ENCODE measurements at regions not wholly inside any gene's neighbourhood (a gene's known extent, or its start where the extent isn't known, plus 50 kb on each side); places are given as distances from the start of the nearest gene placed in this dataset.

DNA sequence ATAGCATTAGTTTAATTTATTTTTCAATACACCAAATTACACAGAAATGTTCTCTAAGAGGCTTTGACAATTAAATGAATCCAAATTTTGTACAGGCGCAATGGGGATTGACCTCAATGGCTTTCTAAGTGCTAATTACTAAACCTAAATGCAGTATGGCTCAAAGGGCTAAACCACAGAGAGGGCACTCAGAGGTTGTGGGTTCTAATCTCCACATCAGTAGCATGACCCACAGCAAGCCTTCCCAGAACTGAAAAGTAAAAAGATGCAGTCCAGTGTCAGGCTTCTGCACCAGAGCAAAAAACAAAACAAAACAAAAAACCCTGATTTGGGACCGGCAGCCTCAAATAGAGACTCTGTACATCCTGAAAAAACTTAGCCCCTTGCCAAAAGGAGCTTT lies 579.2 kb upstream of the PKN2 start:
- no peak for DNase-seq

DNA sequence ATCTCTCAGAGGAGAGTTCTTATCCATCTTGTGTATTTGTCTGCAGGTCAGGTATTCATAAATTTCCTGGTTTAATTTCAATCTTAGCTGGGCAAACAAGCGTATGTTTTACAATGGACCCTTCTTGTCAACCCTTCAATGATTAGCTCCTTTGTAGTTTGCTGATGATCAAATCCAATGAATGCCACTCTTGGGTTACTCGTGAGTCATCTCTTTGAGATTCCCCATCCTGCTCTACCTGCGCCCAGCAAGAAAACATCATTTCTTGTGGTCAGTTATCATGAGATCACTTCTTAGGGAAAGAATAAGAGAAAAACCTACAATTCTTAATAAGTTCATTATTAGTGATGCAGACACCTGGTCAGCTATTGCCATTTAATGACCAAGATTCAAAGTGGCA lies 572.3 kb upstream of the PKN2 start:
- no peak for DNase-seq

DNA sequence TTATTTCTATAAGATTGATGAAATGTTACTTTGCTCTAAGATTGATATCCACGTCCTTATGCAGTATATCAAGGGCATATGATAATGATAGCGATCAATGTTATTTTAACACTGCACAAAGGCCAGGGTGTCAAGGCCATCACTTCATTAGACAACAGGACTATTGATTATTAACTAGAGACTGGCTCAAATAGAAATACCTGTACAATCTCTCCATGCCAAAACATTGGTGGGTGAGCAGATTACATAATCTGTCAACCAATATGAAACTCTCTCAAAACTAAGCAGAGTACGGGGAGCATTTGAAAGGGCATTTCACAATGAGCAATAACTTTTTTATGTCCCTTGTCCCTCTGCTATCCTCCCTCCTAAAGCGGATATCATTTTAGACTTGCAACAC lies 566.5 kb upstream of the PKN2 start:
- DNase-seq: no peak

DNA sequence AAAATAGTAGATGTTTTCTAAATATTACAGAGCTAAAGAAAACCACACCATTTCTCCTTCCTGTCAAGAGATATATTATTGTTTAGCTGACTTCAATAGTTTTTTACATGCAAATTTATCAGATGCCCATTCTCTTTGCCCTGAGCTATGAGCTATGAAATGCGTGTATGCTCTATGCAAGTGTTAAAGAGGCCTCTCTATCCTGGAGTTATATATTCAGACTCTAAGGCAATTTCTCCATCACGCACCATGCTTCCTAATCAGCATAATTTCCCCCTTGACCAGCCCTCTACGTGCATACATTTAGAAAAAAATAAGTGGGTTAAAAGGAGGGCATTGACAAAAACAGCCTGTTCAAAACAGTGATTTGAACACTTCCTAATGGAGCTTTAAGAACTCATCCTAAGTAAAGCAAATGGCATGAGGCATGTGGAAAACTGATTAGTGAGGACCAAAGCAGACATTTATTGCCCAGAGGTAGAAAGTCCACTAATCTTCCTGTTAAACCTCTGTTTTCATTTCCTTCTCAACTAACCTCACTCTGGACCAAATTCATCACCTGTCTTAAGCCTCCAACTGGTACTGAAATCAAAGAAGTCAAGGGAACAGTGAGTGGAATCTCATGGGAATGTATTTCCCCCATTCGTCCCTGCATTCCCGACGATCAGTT lies 565.8 kb upstream of the PKN2 start:
- no peak for DNase-seq

- no peak for DNase-seq
Observed at GRCh38 chr1:88124614-88125013, 559.5 kb upstream of the PKN2 start.

DNA sequence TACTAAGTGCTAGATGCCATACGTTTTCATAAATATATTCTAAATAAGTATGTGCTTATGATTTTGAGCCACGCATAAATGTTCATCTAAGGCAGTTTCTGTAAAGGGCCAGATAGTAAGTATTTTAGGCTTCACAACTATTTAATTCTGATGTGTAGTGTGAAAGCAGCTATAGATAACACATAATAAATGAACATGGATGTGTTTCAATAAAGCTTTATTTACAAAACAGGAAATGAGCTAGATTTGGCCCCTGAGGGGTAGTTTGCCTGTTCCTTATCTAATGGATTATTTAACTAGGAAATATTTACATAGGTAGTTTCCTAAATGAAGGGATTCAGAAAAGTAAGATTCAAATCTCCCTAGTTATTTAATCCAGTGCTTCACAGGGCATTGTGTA lies 557.6 kb upstream of the PKN2 start:
- no peak for DNase-seq

GRCh38 chr1:88133991-88134390 lies 550.1 kb upstream of the PKN2 start:
- DNase-seq: no peak

DNA sequence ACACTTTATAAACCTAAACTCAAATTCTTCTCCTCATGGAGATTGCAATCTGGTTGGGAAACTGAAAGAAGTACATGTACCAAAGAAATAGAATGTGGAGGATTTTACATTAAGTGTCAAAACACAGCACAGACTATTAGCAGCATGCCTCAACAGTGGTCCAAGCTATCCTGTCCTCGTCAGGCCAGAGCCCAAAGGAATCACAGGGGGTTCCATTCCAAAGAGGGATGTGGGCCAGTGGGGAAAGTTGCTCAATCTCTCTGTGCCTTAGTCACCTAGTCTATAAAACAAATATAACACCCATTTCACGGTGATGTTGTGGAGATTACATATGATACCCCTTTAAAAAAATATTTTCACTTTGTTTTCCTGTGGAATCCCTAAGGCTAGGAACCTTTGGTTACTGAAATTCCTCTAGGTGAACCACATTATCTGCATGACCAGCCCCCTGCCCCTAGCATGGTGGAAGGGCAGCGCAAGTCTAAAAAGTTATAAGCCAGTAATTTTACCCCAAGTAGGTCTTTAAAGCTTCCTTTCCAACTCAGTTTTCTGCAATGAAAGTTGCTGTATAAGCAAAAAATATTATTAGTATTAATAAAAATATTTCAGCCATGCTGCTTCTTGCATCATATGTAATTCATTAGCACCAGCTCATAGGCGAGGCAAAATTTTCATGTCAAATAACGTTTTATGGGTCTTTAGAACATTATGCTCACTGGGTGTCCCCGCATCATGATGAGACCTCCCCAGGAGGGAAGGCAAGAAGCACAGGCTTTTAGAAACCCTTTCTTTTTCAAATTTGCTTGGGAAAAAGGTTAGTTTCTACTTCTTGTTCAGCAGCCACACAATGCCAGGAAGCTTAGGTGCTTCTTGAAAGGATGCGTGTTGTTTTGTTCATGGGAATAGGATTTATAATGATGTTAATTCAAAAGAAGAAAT lies 548.8 kb upstream of the PKN2 start:
- DNase-seq: no peak

DNA sequence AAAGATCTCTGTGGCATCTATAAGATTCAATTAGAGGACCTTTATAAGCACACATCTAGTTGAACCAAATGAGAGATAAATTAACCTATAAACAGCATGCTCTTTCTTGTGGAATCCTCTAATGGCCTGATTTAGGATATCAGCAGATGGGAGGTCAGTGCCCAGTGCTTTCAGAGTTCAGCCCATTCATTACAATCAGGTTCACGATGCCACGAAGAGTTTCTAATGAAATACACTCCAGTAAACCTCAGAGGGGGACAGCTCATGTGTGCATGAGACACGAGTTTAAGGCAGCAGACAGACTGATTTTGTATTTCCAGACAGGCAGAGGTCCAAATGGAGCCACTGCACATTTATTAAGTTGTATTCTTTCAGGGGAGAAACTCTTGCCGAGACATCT lies 544.4 kb upstream of the PKN2 start:
- DNase-seq: no peak

DNA sequence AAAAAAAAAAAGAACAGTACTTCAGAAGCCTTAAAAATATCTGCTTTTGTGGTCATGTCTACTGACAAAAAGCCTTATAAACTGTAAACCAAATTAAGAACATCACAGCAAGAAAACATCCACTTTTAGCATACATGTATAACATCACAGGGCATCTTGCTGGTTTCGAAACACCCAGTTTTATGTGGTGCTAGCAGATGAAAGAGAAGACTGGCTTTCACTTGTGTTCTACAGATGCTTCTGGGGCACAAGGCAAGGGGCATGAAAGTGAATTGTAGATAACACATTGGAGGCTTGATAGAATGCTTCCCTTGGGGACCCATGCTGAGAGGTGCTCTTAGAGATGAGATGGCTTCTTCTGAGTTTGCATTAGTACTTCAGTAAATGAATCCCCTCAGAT lies 543.7 kb upstream of the PKN2 start:
- DNase-seq: no peak

- DNase-seq: no peak
Observed at GRCh38 chr1:88141499-88142074, 542.5 kb upstream of the PKN2 start.

- DNase-seq: no peak
Observed at GRCh38 chr1:88145752-88146151, 538.3 kb upstream of the PKN2 start.

DNA sequence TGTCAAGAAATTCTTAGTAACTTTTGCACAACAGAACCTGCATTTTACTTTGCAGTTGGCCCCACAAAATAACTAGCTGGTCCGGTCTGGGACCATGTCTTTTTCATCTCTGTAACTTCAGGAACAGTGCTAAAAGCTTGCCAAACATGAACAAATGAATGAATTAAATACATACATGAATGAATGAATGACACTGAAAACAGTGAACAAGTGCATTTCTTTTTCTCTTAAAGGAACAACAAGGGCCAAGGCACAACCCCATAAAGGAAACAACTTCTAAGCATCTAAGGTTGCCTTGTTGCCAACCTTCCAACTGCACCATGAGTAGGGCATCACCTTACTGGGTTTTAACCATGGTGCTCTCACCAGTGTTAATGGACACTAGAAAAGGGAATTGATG lies 534.4 kb upstream of the PKN2 start:
- DNase-seq: no peak

DNA sequence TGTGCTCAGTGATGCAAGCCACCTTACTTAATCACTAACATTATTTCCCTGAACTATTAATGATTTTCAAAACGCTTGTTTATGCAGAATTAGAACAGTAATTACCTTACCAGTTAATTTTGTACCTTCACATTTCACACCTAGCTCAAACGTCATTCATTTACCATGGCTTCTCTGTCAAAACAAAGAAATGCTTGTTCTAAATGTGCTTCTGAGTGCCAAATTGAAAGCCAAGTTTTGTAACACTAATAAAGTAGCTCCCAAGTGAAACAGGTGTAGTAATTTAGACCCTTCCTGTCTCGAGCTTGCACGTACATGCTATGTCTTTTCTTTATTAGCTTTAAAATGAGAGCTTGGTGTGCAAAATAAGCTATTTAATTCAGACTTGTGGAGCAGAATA lies 533.7 kb upstream of the PKN2 start:
- no peak for DNase-seq

- no peak for DNase-seq
Observed at GRCh38 chr1:88163187-88163586, 520.9 kb upstream of the PKN2 start.

DNA sequence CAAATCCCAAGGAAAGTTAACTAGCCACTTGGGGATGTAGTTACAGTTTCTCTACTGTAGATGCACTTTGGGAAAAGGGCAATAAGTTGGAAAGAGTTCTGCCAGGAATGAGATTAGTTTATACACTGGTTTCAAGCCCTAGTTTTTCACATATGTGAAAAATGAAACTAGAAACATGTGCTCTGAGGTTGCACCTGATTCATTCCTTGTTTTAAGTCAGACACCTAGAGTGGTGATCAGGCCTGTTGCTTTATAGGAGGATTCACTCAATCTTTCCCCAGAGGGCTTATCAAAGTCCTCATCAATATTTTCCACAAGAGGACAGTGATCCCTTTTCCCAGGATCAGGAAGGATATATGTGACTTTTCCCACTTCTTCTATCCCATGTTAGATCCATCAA lies 515.9 kb upstream of the PKN2 start:
- no peak for DNase-seq

DNA sequence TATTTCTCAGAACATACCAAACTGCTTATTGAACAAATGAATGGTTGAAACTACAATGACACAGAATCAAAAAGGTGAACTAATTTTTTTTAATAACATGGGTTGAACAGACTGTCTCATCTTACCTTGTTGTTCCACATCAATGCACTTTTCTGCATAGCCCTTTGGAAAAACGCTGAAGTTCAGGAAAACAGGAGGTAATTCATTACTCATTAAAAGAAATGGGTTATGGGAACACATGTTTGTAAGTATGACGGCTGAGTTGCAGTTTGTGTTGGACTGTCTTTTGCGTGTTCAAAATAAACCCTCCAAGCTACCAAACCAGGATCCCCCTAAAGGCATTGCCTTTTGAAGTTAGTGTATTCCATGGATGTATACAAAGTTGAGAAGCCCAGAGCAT lies 514.9 kb upstream of the PKN2 start:
- DNase-seq: no peak

- DNase-seq: no peak
Observed at GRCh38 chr1:88169939-88170338, 514.1 kb upstream of the PKN2 start.

DNA sequence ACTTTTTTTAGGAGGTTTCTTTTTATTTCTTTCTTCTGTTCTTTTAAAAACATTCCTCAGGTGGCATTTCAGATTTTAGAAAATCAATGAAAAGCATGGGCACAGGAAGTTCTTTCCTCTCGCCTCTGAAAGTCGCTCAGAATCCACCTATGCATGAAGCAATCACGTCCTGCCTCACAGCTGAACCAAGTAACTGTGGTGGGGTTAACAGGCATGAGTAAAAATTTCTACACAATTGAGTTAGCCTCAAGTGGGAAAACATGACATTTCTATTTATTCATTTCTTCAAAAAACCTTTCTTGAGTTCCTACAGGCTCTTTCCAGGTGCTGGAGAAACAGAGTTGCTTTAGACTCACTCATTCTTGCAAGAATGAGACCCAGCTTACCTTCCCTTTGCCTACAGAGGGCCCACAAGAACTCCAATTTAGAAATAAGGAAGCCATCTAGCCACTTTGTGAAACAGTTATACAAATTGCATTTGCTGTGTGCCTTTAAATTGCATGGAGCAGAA lies 508.9 kb upstream of the PKN2 start:
- DNase-seq: no peak

GRCh38 chr1:88175631-88176226 lies 508.3 kb upstream of the PKN2 start:
- DNase-seq: no peak

- DNase-seq: no peak
Observed at GRCh38 chr1:88179943-88180342, 504.1 kb upstream of the PKN2 start.

- peak; percentile 59 for DNase-seq
Observed at GRCh38 chr1:88180449-88181108, 503.5 kb upstream of the PKN2 start.

- no peak for DNase-seq
Observed at GRCh38 chr1:88186911-88187310, 497.2 kb upstream of the PKN2 start.
